Upper lobe of left lung (tissue), 6 donors: ENCODE measurements at regions not wholly inside any gene's neighbourhood (a gene's known extent, or its start where the extent isn't known, plus 50 kb on each side); places are given as distances from the start of the nearest gene placed in this dataset.
"Not testable (repeated sequence)": the region's sequence is repeated elsewhere in the genome, so short reads cannot be mapped to it uniquely, and the experiment has no call there.

Source experiments
- ATAC-seq, 2 donors: fragments of 200-7000 bp; cut with Tn5 transposase; one replicate each; pipeline ENCODE4 v1.9.1; 2022; ENCODE audit warnings: mild to moderate bottlenecking in 2 of 2, moderate library complexity in 2 of 2; ENCODE audit not compliant: low FRiP score in 2 of 2
- DNase-seq, 2 donors: peaks; one replicate each; pipeline ENCODE4 v3.0.0-alpha.2; 2019 to 2020
- H3K27ac ChIP-seq, 4 donors: fragments of 200-600 bp; sonication (generic); one replicate each; pipeline ENCODE4 v1.5.1; 2016 to 2019
- H3K27me3 ChIP-seq, 4 donors: fragments of 200-600 bp; sonication (generic); one replicate each; pipeline ENCODE4 v1.5.1; 2017 to 2019
- H3K36me3 ChIP-seq, 4 donors: fragments of 200-600 bp; sonication (generic); one replicate each; pipeline ENCODE4 v1.5.1; 2016 to 2019
- H3K4me1 ChIP-seq, 4 donors: fragments of 200-600 bp; sonication (generic); one replicate each; pipeline ENCODE4 v1.5.1; 2018 to 2019
- H3K4me3 ChIP-seq, 4 donors: fragments of 200-600 bp; sonication (generic); one replicate each; pipeline ENCODE4 v1.5.1; 2017 to 2019; ENCODE audit warnings: mild to moderate bottlenecking in 2 of 4, moderate library complexity in 1 of 4
- H3K9me3 ChIP-seq, 4 donors: fragments of 200-600 bp; sonication (generic); one replicate each; pipeline ENCODE4 v1.5.1; 2018 to 2019
- CTCF ChIP-seq, 6 experiments: fragments of 450-650 bp in 4 of 6; fragments of 200-600 bp in 2 of 6; sonication (generic) in 2 of 6; IDR thresholded peaks; one replicate each; pipeline ENCODE4 v1.5.1; 2016 to 2019; ENCODE audit warnings: antibody characterized with exemption in 6 of 6
- EP300 ChIP-seq, 4 donors: sonication (generic); formaldehyde crosslinking; IDR thresholded peaks; one replicate each; pipeline ENCODE4 v1.5.1; 2017; ENCODE audit warnings: antibody characterized with exemption in 4 of 4, control low read depth in 2 of 4
- POLR2A ChIP-seq, 4 donors: fragments of 450-650 bp; IDR thresholded peaks; one replicate each; pipeline ENCODE4 v1.5.1; 2016 to 2017; ENCODE audit warnings: antibody characterized with exemption in 4 of 4, mild to moderate bottlenecking in 2 of 4
- POLR2AphosphoS5 ChIP-seq, 2 donors: sonication (generic); formaldehyde crosslinking; IDR thresholded peaks; one replicate each; pipeline ENCODE4 v1.5.1; 2017; ENCODE audit warnings: antibody characterized with exemption in 2 of 2
- WGBS, 2 donors: methylation state at CpG; one replicate each; pipeline ENCODE4 v1.1.5; 2017 to 2018; 5-methylcytosine and 5-hydroxymethylcytosine counted together
- donor health status: DM: no; HTN: no; CAD: no; lungs with moderate emphysema.
- donor health status: DM: no; HTN: yes; CAD: no; lungs with severe emphysema.

GRCh38 chr11:88061111-88061510, 114.1 kb downstream of the RAB38 start:
- no peaks in the 10 kb centered on the region for H3K36me3 ChIP-seq
- 92 to 96% methylated on average over 3 of the region's 3 CpGs for WGBS, 2 donors
- H3K4me1 ChIP-seq, result no peaks in the 10 kb centered on the region
- TF ChIP-seq CTCF (IDR thresholded peaks at IDR 0.05) (no peak), POLR2A (IDR thresholded peaks at IDR 0.05) (no peak), POLR2AphosphoS5 (IDR thresholded peaks at IDR 0.05) (no peak), EP300 (IDR thresholded peaks at IDR 0.05) (no peak)
- DNase-seq, result no peak
- no peak overlapping the region for H3K27ac ChIP-seq
- no peaks in the 10 kb centered on the region for H3K9me3 ChIP-seq
- no peaks in the 10 kb centered on the region for H3K27me3 ChIP-seq
- ATAC-seq, result no peak
- no peak overlapping the region for H3K4me3 ChIP-seq

GRCh38 chr11:88059326-88059725, 115.9 kb downstream of the RAB38 start:
- Histone ChIP-seq H3K36me3 (no peaks in the 10 kb centered on the region), H3K4me1 (no peaks in the 10 kb centered on the region), H3K9me3 (no peaks in the 10 kb centered on the region), H3K4me3 (no peak overlapping the region), H3K27me3 (no peaks in the 10 kb centered on the region), H3K27ac (no peak overlapping the region)
- DNase-seq (no peak), ATAC-seq (no peak)
- no peak for TF ChIP-seq POLR2A (IDR thresholded peaks at IDR 0.05)
- no peak for TF ChIP-seq EP300 (IDR thresholded peaks at IDR 0.05)
- no peak for TF ChIP-seq POLR2AphosphoS5 (IDR thresholded peaks at IDR 0.05)
- no peak for TF ChIP-seq CTCF (IDR thresholded peaks at IDR 0.05)

GRCh38 chr11:88051396-88051795, 123.8 kb downstream of the RAB38 start:
- TF ChIP-seq POLR2AphosphoS5 (IDR thresholded peaks at IDR 0.05), result no peak
- TF ChIP-seq EP300 (IDR thresholded peaks at IDR 0.05), result no peak
- no peak for TF ChIP-seq POLR2A (IDR thresholded peaks at IDR 0.05)
- no peak for TF ChIP-seq CTCF (IDR thresholded peaks at IDR 0.05)
- Histone ChIP-seq H3K9me3 (no peaks in the 10 kb centered on the region), H3K27me3 (no peaks in the 10 kb centered on the region), H3K4me3 (no peak overlapping the region), H3K27ac (no peak overlapping the region), H3K36me3 (no peaks in the 10 kb centered on the region), H3K4me1 (no peaks in the 10 kb centered on the region)
- DNase-seq (no peak), ATAC-seq (no peak)
- WGBS, 2 donors, result 74 to 83% methylated on average over 2 of the region's 2 CpGs

- WGBS, 2 donors, result 62 to 63% methylated on average over 2 of the region's 2 CpGs
- H3K4me3 ChIP-seq, result no peak overlapping the region
- no peak for DNase-seq
- no peaks in the 10 kb centered on the region for H3K4me1 ChIP-seq
- TF ChIP-seq POLR2A (IDR thresholded peaks at IDR 0.05) (no peak), CTCF (IDR thresholded peaks at IDR 0.05) (no peak), EP300 (IDR thresholded peaks at IDR 0.05) (no peak), POLR2AphosphoS5 (IDR thresholded peaks at IDR 0.05) (no peak)
- ATAC-seq, result no peak
- H3K27me3 ChIP-seq, result no peaks in the 10 kb centered on the region
- no peak overlapping the region for H3K27ac ChIP-seq
- H3K36me3 ChIP-seq, result no peaks in the 10 kb centered on the region
- no peaks in the 10 kb centered on the region for H3K9me3 ChIP-seq
Observed at GRCh38 chr11:88050247-88050646, 125.0 kb downstream of the RAB38 start.

- not testable (repeated sequence) for H3K36me3 ChIP-seq, H3K4me1 ChIP-seq, H3K4me3 ChIP-seq, H3K27ac ChIP-seq, H3K9me3 ChIP-seq, H3K27me3 ChIP-seq, ATAC-seq
- WGBS, 2 donors, result 97 to 99% methylated on average over 6 to 9 of the region's 11 CpGs
- peak in 1 of 2 donors; percentile 27 for DNase-seq
Observed at GRCh38 chr11:88045288-88045687, 130.0 kb downstream of the RAB38 start.

GRCh38 chr11:88044658-88045057, 130.6 kb downstream of the RAB38 start:
- not testable (repeated sequence) for H3K27ac ChIP-seq, H3K27me3 ChIP-seq, H3K36me3 ChIP-seq, H3K4me3 ChIP-seq, DNase-seq, H3K9me3 ChIP-seq, H3K4me1 ChIP-seq, ATAC-seq
- 86 to 90% methylated on average over 5 of the region's 5 CpGs for WGBS, 2 donors
